Testis (tissue), 2 donors: ENCODE measurements at regions not wholly inside any gene's neighbourhood (a gene's known extent, or its start where the extent isn't known, plus 50 kb on each side); places are given as distances from the start of the nearest gene placed in this dataset.

ENCODE experiments used
- DNase-seq: peaks from one replicate; pipeline ENCODE4 v3.0.0-alpha.2; 2019
- H3K27ac ChIP-seq, 2 donors: fragments of 200-600 bp; sonication (generic); one replicate each; pipeline ENCODE4 v1.5.1; 2019
- H3K27me3 ChIP-seq: fragments of 200-600 bp; sonication (generic); one replicate; pipeline ENCODE4 v1.5.1; 2019
- H3K36me3 ChIP-seq: fragments of 200-600 bp; sonication (generic); one replicate; pipeline ENCODE4 v1.5.1; 2017; ENCODE audit warnings: low read depth; ENCODE audit errors: missing control alignments
- H3K4me1 ChIP-seq: fragments of 200-600 bp; sonication (generic); one replicate; pipeline ENCODE4 v1.5.1; 2019
- H3K4me3 ChIP-seq, 2 donors: fragments of 200-600 bp; sonication (generic); one replicate each; pipeline ENCODE4 v1.5.1; 2017 to 2019
- H3K9me3 ChIP-seq: fragments of 200-600 bp; sonication (generic); one replicate; pipeline ENCODE4 v1.5.1; 2017
- POLR2A ChIP-seq: fragments of 450-650 bp; IDR thresholded peaks from one replicate; pipeline ENCODE4 v1.6.1; 2017; ENCODE audit warnings: antibody characterized with exemption, mild to moderate bottlenecking, moderate library complexity
- WGBS, 2 donors: methylation state at CpG; one replicate each; pipeline ENCODE4 v1.1.5; 2018; 5-methylcytosine and 5-hydroxymethylcytosine counted together
- intact Hi-C: fragments of 100-400 bp; cut with DNase I; formaldehyde crosslinking; loops from one replicate; pipeline ENCODE4 v1.15.1; 2023; ENCODE audit warnings: low total_unique reads
- TF ChIP-seq, protein P1 (sequence below), 3 experiments: fragments of 450-650 bp in 2 of 3; fragments of 200-600 bp in 1 of 3; sonication (generic) in 1 of 3; IDR thresholded peaks; one replicate each; pipeline ENCODE4 v1.5.1; 2016 to 2019; ENCODE audit warnings: antibody characterized with exemption in 3 of 3, mild to moderate bottlenecking in 2 of 3, moderate library complexity in 1 of 3

DNA sequence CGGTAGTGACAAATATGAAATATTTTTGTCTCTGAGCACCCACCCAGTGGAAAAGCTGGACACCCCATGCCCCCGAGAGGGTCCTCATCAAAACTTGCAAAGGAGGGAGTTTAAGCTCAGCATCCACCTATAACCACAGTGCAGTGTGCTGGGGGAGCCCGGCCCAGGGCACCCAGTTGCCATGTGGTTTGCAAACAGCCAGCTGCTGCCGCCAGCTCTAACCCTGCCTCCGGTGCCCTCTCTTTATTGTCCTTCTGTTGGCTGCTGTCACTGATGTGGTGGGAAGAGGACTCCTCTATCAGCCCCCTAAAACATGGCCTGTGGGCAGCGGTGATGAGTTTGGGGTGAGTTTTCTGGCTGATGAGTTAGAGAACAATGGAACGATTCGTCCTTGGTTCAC lies 160.9 kb upstream of the MVB12B start:
- Histone ChIP-seq H3K9me3 (no peaks in the 10 kb centered on the region), H3K4me1 (no peaks in the 10 kb centered on the region), H3K27ac (no peak overlapping the region), H3K4me3 (no peak overlapping the region), H3K27me3 (no peaks in the 10 kb centered on the region), H3K36me3 (no peaks in the 10 kb centered on the region)
- 91 to 96% methylated on average over 4 to 8 of the region's 8 CpGs for WGBS, 2 donors
- TF ChIP-seq POLR2A, result no peak
- TF ChIP-seq, protein P1, sequence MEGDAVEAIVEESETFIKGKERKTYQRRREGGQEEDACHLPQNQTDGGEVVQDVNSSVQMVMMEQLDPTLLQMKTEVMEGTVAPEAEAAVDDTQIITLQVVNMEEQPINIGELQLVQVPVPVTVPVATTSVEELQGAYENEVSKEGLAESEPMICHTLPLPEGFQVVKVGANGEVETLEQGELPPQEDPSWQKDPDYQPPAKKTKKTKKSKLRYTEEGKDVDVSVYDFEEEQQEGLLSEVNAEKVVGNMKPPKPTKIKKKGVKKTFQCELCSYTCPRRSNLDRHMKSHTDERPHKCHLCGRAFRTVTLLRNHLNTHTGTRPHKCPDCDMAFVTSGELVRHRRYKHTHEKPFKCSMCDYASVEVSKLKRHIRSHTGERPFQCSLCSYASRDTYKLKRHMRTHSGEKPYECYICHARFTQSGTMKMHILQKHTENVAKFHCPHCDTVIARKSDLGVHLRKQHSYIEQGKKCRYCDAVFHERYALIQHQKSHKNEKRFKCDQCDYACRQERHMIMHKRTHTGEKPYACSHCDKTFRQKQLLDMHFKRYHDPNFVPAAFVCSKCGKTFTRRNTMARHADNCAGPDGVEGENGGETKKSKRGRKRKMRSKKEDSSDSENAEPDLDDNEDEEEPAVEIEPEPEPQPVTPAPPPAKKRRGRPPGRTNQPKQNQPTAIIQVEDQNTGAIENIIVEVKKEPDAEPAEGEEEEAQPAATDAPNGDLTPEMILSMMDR (IDR thresholded peaks at IDR 0.05), result no peak
- no peak for DNase-seq
- intact Hi-C loops, result no loop called here

- no peak for DNase-seq
- Histone ChIP-seq H3K27me3 (no peaks in the 10 kb centered on the region), H3K27ac (no peak overlapping the region), H3K36me3 (no peaks in the 10 kb centered on the region), H3K4me3 (no peak overlapping the region), H3K9me3 (no peaks in the 10 kb centered on the region), H3K4me1 (no peaks in the 10 kb centered on the region)
- TF ChIP-seq, protein P1 (IDR thresholded peaks at IDR 0.05), result no peak
- TF ChIP-seq POLR2A, result no peak
- 87 to 91% methylated on average over 7 of the region's 7 CpGs for WGBS, 2 donors
- intact Hi-C loops, result no loop called here
Measured at GRCh38 chr9:126166291-126166690, 160.3 kb upstream of the MVB12B start.

DNA sequence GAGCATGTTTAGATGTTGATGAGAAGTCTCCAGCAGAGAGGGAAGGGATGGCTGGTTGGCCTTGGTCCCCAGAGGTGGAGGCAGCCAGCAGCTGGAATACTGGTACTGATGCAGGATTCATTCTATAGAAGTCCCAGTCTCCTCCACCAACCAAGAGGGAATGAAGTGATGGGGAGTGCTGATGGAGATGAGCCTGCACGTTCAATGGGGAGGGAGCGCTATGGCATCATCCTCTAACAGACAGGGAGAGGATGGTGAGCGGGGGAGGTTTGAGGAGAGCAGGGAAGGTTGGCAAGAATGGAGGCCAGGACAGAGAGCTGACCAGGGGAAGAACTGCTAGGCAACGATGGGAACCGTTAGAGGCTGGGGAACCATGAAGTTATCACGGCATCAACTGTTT lies 159.8 kb upstream of the MVB12B start:
- no peak overlapping the region for H3K4me3 ChIP-seq
- TF ChIP-seq, protein P1 (IDR thresholded peaks at IDR 0.05), result no peak
- no peak for TF ChIP-seq POLR2A
- no peak overlapping the region for H3K27ac ChIP-seq
- no peaks in the 10 kb centered on the region for H3K36me3 ChIP-seq
- DNase-seq, result no peak
- no peaks in the 10 kb centered on the region for H3K4me1 ChIP-seq
- WGBS, 2 donors, result 84 to 87% methylated on average over 6 of the region's 6 CpGs
- H3K9me3 ChIP-seq, result no peaks in the 10 kb centered on the region
- no peaks in the 10 kb centered on the region for H3K27me3 ChIP-seq
- intact Hi-C loops, result no loop called here

- WGBS, 2 donors, result 75 to 85% methylated on average over 4 of the region's 4 CpGs
- TF ChIP-seq POLR2A, result no peak
- TF ChIP-seq, protein P1 (IDR thresholded peaks at IDR 0.05), result no peak
- H3K36me3 ChIP-seq, result no peaks in the 10 kb centered on the region
- H3K9me3 ChIP-seq, result no peaks in the 10 kb centered on the region
- no peak overlapping the region for H3K4me3 ChIP-seq
- no peak for DNase-seq
- H3K4me1 ChIP-seq, result no peaks in the 10 kb centered on the region
- no peaks in the 10 kb centered on the region for H3K27me3 ChIP-seq
- H3K27ac ChIP-seq, result no peak overlapping the region
- intact Hi-C loops, result no loop called here
Measured at GRCh38 chr9:126169736-126170135, 156.9 kb upstream of the MVB12B start.

DNA sequence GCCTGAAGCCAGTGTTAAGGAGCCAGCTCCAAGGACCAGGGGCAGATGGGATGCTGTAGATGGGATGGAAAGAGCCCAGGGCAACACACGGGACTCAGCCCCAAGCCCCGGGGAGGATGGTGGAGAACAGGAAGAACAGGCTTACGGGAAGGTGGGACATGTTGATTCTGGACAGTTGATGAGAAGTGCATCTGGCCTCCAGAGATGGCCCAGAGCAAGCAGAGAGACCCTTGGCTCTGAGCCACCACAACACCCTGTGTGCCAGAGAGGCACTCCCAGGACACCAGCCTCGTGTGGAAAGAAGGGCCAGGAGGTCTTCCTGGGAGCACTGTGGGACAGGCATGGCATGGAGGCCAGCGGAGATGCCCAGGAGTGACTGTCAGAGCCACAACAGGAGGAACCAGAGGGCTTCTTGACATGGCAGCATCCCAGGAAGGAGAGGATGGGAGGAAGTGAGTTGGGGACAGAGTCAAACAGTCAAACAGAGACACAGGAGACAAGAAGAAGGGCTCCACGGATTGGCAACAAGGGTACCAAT lies 156.3 kb upstream of the MVB12B start:
- TF ChIP-seq, protein P1 (IDR thresholded peaks at IDR 0.05), result no peak
- no peak for TF ChIP-seq POLR2A
- Histone ChIP-seq H3K4me3 (no peak overlapping the region), H3K27me3 (no peaks in the 10 kb centered on the region), H3K4me1 (no peaks in the 10 kb centered on the region), H3K27ac (no peak overlapping the region), H3K9me3 (no peaks in the 10 kb centered on the region), H3K36me3 (no peaks in the 10 kb centered on the region)
- 75 to 97% methylated on average over 5 to 6 of the region's 6 CpGs for WGBS, 2 donors
- no peak for DNase-seq
- intact Hi-C loops, result no loop called here
